DMS114 treated with DMSO at 0.1 percent for 48 hours (cell line): ENCODE measurements at regions not wholly inside any gene's neighbourhood (a gene's known extent, or its start where the extent isn't known, plus 50 kb on each side); places are given as distances from the start of the nearest gene placed in this dataset.
"Not testable (repeated sequence)": the region's sequence is repeated elsewhere in the genome, so short reads cannot be mapped to it uniquely, and the experiment has no call there.

Source experiments
- DNase-seq: peaks from one replicate; lab custom pipeline; 2025; ENCODE audit not compliant: unreplicated experiment; lab: John Stamatoyannopoulos, UW

GRCh38 chr1:118302145-118302544 lies 117.1 kb upstream of the SPAG17 start:
- DNase-seq, result no peak

GRCh38 chr1:118300808-118301207 lies 115.8 kb upstream of the SPAG17 start:
- no peak for DNase-seq

DNA sequence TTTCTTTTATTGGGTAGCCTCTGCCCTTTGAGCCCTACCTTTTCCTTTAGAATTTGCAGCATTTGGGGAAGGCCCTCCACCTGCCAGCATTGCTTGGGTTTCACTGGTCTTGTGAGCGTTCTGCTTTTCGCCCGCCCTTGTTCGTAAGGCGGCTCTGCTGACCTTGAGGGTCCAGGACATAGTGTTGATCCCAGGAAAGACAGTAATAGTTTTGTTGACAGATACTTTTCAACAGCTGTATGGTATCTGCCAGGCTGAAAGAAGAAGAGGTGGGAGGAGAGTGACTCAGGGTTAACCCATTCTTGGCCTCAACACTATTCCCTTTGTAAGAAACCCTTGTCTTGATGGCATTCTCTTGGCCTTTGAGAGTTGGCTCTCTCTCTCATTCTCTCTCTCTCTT lies 113.4 kb upstream of the SPAG17 start:
- DNase-seq, result no peak

DNA sequence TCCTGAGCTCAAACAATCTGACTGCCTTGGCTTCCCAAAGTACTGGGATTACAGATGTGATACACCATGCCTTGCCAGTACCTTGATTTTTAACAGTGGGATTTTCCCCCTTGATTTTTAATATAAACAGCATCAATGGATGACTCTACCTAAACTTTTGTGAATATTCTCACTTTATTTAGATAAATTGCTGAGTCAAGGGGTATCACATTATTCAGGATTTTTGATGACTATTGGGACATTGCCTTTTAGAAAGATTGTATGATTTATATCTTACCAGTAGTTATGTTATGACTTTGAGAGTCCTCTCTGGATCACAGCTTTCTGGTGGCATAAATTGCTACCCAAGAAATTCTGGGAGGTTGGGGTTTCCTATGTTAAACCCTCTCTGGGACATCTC lies 112.5 kb upstream of the SPAG17 start:
- DNase-seq, result no peak

DNA sequence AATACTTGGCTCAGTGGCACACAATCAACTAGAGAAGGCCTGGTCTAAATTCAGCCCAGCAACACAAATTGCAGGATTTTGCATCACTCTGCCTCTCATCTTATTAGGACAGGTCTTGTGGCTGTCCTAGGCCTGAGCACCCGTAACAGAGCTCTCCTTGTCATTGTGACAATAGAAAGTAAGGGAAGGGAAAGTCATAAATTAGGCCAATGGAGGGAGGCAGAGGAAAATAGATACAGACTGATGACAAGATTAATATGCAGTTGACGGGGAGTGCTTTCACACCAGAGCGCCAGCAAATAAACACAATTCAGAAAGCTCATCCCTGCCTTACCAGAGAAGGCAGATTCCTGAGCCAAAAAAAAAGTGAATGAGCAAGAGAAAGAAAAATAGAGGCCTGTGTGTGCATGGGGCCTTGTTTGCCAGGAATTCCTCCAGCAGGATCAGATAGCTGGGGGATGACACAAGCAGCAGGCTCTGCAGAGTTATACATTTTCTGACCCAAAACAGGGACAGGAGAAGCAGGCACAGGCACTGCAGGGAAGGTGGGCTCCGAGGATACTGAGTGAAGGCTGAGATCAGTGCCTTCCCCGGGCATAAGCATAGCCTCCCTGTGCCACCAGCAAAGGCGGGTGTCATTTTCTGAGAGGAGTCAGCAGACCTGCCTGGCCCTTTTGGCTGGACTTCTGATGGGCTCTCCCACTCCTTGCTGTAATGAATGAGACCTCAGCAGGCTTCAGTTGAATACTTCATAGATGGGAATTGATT lies 110.0 kb upstream of the SPAG17 start:
- no peak for DNase-seq

GRCh38 chr1:118291661-118292060 lies 106.6 kb upstream of the SPAG17 start:
- DNase-seq, result no peak

- DNase-seq, result no peak
Measured at GRCh38 chr1:118290571-118290970, 105.5 kb upstream of the SPAG17 start.

- no peak for DNase-seq
Measured at GRCh38 chr1:118290046-118290445, 105.0 kb upstream of the SPAG17 start.

DNA sequence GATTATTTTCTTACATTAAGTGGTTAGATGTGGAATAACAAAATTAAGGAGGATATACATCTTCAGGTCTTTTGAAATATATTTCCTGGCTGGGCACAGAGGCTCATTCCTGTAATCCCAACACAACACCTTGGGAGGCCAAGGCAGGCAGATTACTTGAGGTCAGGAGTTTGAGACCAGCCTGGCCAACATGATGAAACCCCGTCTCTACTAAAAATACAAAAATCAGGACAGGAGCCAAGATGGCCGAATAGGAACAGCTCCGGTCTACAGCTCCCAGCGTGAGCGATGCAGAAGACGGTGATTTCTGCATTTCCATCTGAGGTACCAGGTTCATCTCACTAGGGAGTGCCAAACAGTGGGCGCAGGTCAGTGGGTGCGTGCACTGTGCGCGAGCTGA lies 95.6 kb upstream of the SPAG17 start:
- not testable (repeated sequence) for DNase-seq

DNA sequence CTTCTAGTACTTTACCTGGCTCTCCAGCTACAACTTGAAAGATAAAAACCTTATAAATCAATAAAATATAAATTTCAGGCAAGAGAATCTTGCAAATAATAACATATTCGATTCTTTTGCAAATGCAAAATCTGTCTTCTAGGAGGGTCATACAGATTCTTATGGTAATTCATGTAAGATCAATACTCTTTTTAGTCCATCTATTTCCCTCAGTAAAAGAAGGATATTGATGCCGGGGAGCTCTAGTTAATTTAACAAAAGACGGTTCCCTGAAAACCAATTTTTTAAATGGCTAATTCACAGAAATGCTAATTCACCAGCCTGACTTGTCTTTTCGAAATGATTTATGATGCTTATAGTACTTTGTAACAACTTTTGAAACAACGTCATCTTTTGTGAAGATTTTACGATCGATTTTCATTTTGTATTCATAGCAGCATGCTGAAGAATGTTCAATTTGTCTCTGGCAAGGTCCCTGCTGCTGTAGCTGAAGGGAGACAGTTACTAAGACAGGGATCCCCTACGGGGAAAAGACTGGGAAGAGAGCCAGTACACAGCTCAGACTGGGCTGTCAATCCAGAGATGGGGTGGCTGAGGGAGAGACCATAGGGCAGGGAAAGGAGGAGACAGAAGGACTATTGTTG lies 90.6 kb upstream of the SPAG17 start:
- no peak for DNase-seq

DNA sequence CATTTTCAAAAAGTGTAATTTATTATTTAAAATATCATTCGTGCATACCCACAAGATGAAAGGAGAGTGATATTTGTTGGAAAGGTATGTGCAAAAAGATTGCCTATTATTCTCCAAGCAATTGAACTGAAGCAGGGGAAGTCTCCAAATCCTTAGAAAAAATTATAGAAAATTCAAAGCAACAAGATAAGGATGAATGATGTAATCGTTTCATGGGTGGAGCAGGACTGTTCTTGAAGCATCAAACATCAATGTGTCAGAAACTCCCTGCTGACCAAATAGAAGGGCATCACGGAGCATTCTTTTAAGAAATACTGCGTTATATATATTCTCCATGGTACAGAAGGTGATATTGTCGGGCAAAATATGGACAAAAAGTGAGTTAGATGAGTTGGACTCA lies 87.9 kb upstream of the SPAG17 start:
- DNase-seq, result no peak

- DNase-seq, result no peak
Measured at GRCh38 chr1:118271883-118272282, 86.9 kb upstream of the SPAG17 start.

DNA sequence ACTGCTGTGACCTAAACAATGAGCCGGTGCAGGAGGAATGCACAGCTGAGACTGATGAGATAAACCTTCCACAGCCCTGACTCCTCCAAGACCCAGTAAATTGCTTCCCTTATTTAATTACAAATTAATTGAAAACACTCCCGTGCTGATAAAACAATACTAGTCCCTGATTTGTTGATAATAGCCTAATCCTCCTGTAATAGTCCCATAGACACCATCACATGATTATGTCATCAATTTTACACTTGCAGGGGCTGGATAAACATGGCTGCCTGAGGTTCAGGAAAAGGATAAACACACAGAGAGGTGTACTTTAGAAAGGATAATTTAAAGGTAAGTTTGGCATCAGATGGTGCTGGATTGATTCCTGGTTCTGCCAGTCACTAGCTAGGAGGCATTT lies 84.6 kb upstream of the SPAG17 start:
- DNase-seq, result no peak

- no peak for DNase-seq
Measured at GRCh38 chr1:118266436-118266835, 81.4 kb upstream of the SPAG17 start.

- DNase-seq, result no peak
Measured at GRCh38 chr1:118264343-118264742, 79.3 kb upstream of the SPAG17 start.

- no peak for DNase-seq
Measured at GRCh38 chr1:118262865-118263264, 77.8 kb upstream of the SPAG17 start.

GRCh38 chr1:118258975-118259374 lies 73.9 kb upstream of the SPAG17 start:
- DNase-seq, result no peak

DNA sequence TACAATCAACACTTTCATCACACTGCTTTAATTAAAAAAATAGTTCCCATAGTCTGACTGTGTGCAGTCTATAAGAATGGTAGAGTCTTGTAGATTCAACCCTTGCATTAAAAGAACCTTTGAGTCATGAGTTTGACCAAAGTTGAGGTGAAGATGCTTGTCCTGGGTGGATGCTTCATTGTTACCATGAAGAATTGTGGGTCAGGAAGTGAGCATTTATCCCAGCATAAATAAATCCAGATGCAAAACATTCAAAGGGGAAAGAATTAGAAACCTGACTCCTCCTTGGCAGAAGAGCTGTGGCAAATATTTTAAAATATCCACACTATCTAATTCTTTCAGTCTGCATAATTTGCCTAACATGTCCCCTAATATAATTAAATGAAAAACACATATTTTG lies 72.9 kb upstream of the SPAG17 start:
- DNase-seq, result no peak

- no peak for DNase-seq
Measured at GRCh38 chr1:118254491-118255425, 69.7 kb upstream of the SPAG17 start.

- no peak for DNase-seq
Measured at GRCh38 chr1:118254001-118254400, 69.0 kb upstream of the SPAG17 start.

DNA sequence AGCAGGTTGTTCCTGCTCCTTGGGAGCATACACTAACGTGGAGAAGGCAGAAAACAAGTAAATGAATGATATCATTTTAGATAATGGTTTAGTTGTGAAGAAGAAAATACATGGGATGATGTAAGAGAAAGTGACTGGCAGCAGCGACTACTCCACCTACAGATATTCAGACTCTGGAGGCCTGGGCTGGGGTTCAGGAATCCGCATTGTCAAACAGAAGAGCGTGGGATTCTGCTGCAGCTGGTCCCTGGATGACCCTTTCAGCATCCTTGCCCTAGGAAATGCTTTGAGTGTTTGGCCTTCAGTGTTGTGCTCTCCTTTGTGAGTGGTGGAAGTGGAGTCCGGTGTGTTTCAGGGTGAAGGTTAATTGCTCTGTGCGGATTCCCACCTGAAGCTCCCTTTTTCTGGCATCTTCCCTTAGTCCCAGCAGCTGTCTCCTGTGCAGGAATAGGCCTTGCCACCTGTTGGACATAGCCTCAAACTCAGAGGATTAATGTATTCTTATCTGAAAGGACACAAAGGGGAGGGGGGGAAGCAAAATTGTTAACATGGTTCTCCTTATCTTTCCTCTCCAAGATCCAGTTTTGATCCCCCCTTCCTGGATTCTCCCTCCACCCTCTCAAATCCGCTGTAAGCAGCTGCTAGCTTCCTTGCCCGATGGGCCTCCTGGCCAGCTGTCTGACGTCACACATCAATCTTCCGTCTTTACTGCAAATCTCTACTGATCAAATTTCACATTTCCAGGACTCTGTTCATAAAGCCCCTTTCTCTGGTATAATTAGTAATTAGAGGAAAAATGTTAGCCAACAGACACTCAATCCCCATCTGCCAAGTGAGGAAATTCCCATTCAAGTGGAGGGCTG lies 68.3 kb upstream of the SPAG17 start:
- DNase-seq, result no peak
